HEK293 (cell line): ENCODE measurements at regions not wholly inside any gene's neighbourhood (a gene's known extent, or its start where the extent isn't known, plus 50 kb on each side); places are given as distances from the start of the nearest gene placed in this dataset.

Experiments
- PRDM10 ChIP-seq: fragments of 450-650 bp; formaldehyde crosslinking; IDR thresholded peaks from 2 replicates; pipeline ENCODE4 v1.5.1; 2016; ENCODE audit warnings: missing biosample characterization, missing genetic modification characterization
- SP2 ChIP-seq: fragments of 450-650 bp; formaldehyde crosslinking; IDR thresholded peaks from 2 replicates; pipeline ENCODE4 v1.5.1; 2016; ENCODE audit warnings: missing biosample characterization, missing genetic modification characterization
- TCF7L2 ChIP-seq: IDR thresholded peaks from 2 replicates; pipeline ENCODE4 v1.6.1; 2011; ENCODE audit warnings: low read depth, mild to moderate bottlenecking, inconsistent platforms, low read length, moderate library complexity, borderline replicate concordance
- YY1 ChIP-seq: fragments of 450-650 bp; formaldehyde crosslinking; IDR thresholded peaks from 2 replicates; pipeline ENCODE4 v1.5.1; 2018; ENCODE audit warnings: missing biosample characterization, missing genetic modification characterization
- ZNF114 ChIP-seq: fragments of 450-650 bp; formaldehyde crosslinking; IDR thresholded peaks from 2 replicates; pipeline ENCODE4 v1.5.0; 2017; ENCODE audit warnings: missing biosample characterization, missing genetic modification characterization
- ZNF580 ChIP-seq: fragments of 450-650 bp; formaldehyde crosslinking; IDR thresholded peaks from 2 replicates; pipeline ENCODE4 v1.5.1; 2016; ENCODE audit warnings: missing biosample characterization, missing genetic modification characterization
- ZNF629 ChIP-seq: fragments of 450-650 bp; formaldehyde crosslinking; IDR thresholded peaks from 2 replicates; pipeline ENCODE4 v1.5.1; 2017; ENCODE audit warnings: missing biosample characterization, missing genetic modification characterization
- TF ChIP-seq, protein P1 (sequence below): fragments of 450-650 bp; formaldehyde crosslinking; IDR thresholded peaks from 2 replicates; pipeline ENCODE4 v1.5.1; 2016; ENCODE audit warnings: missing biosample characterization, missing genetic modification characterization
- TF ChIP-seq, protein P2 (sequence below): fragments of 450-650 bp; formaldehyde crosslinking; IDR thresholded peaks from 2 replicates; pipeline ENCODE4 v1.5.1; 2016; ENCODE audit warnings: missing biosample characterization, missing genetic modification characterization
- TF ChIP-seq, protein P3 (sequence below): fragments of 450-650 bp; formaldehyde crosslinking; optimal IDR thresholded peaks from 2 replicates; pipeline ENCODE3; 2016; ENCODE audit warnings: missing biosample characterization, mild to moderate bottlenecking, missing genetic modification characterization

DNA sequence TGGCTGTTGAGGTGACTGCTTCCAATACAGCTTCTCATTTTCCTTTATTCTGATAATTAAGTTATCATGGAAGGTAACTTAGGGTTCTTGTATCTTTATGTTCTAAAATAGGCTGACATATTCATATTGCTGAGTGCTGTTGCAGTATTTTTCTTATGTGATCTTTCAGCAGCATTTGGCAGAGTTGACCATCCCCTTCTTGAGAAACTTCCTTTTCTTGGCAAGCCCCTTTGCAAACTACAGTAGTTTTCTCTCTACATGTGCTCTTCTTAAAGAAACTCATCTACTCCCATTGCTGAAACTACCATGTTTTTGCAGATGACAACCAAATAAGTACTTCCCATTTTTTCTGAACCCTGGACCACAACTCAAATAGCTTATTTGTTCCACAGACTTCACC is 476.5 kb upstream of the TRIB2 start:
- no peak for TF ChIP-seq SP2
- no peak for TF ChIP-seq ZNF629
- no peak for TF ChIP-seq ZNF580 (tag by site-specific recombination)
- TF ChIP-seq, protein P1, sequence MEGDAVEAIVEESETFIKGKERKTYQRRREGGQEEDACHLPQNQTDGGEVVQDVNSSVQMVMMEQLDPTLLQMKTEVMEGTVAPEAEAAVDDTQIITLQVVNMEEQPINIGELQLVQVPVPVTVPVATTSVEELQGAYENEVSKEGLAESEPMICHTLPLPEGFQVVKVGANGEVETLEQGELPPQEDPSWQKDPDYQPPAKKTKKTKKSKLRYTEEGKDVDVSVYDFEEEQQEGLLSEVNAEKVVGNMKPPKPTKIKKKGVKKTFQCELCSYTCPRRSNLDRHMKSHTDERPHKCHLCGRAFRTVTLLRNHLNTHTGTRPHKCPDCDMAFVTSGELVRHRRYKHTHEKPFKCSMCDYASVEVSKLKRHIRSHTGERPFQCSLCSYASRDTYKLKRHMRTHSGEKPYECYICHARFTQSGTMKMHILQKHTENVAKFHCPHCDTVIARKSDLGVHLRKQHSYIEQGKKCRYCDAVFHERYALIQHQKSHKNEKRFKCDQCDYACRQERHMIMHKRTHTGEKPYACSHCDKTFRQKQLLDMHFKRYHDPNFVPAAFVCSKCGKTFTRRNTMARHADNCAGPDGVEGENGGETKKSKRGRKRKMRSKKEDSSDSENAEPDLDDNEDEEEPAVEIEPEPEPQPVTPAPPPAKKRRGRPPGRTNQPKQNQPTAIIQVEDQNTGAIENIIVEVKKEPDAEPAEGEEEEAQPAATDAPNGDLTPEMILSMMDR (tag by site-specific recombination) = no peak
- TF ChIP-seq PRDM10 (tag by site-specific recombination) = no peak
- TF ChIP-seq YY1 = no peak
- TF ChIP-seq ZNF114 (tag by site-specific recombination) = no peak
- no peak for TF ChIP-seq TCF7L2
- TF ChIP-seq, protein P2, sequence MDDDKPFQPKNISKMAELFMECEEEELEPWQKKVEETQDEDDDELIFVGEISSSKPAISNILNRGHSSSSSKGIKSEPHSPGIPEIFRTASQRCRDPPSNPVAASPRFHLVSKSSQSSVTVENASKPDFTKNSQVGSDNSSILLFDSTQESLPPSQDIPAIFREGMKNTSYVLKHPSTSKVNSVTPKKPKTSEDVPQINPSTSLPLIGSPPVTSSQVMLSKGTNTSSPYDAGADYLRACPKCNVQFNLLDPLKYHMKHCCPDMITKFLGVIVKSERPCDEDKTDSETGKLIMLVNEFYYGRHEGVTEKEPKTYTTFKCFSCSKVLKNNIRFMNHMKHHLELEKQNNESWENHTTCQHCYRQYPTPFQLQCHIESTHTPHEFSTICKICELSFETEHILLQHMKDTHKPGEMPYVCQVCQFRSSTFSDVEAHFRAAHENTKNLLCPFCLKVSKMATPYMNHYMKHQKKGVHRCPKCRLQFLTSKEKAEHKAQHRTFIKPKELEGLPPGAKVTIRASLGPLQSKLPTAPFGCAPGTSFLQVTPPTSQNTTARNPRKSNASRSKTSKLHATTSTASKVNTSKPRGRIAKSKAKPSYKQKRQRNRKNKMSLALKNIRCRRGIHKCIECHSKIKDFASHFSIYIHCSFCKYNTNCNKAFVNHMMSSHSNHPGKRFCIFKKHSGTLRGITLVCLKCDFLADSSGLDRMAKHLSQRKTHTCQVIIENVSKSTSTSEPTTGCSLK (tag by site-specific recombination) = no peak
- TF ChIP-seq, protein P3, sequence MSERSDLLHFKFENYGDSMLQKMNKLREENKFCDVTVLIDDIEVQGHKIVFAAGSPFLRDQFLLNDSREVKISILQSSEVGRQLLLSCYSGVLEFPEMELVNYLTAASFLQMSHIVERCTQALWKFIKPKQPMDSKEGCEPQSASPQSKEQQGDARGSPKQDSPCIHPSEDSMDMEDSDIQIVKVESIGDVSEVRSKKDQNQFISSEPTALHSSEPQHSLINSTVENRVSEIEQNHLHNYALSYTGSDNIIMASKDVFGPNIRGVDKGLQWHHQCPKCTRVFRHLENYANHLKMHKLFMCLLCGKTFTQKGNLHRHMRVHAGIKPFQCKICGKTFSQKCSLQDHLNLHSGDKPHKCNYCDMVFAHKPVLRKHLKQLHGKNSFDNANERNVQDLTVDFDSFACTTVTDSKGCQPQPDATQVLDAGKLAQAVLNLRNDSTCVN (tag by site-specific recombination) = no peak
